SK-N-MC (cell line): ENCODE measurements at regions not wholly inside any gene's neighbourhood (a gene's known extent, or its start where the extent isn't known, plus 50 kb on each side); places are given as distances from the start of the nearest gene placed in this dataset.

Experiments used
- EZH2 ChIP-seq: fragments of 200-600 bp; sonication (generic); IDR thresholded peaks from one replicate; pipeline ENCODE4 v1.6.1; 2017; ENCODE audit warnings: antibody characterized with exemption
- POLR2AphosphoS5 ChIP-seq: IDR thresholded peaks from 2 replicates; pipeline ENCODE4 v1.6.1; 2012; ENCODE audit warnings: mild to moderate bottlenecking, low read depth, low read length, borderline replicate concordance

- TF ChIP-seq POLR2AphosphoS5: no peak
- TF ChIP-seq EZH2: no peak
Observed at GRCh38 chr10:83252596-83252995, 886.7 kb upstream of the GHITM start.
